ENCODE measurements at regions not wholly inside any gene's neighbourhood (a gene's known extent, or its start where the extent isn't known, plus 50 kb on each side); places are given as distances from the start of the nearest gene placed in this dataset.
"Not testable (repeated sequence)": the region's sequence is repeated elsewhere in the genome, so short reads cannot be mapped to it uniquely, and the experiment has no call there.

- Histone ChIP-seq H3K9me3 (no peaks in the 10 kb centered on the region), H3K4me3 (no peak overlapping the region), H3K4me1 (no peaks in the 10 kb centered on the region), H3K27me3 (no peaks in the 10 kb centered on the region), H3K36me3 (no peaks in the 10 kb centered on the region), H3K27ac (no peak overlapping the region)
- intact Hi-C loops (cut with DNase I) = no loop called here
- WGBS, 2 donors = 72 to 75% methylated on average over 1 of the region's 1 CpG
- DNase-seq = no peak
- no peak for TF ChIP-seq EP300 (IDR thresholded peaks at IDR 0.05)
- no peak for TF ChIP-seq POLR2A (IDR thresholded peaks at IDR 0.05)
- no peak for TF ChIP-seq POLR2AphosphoS5 (IDR thresholded peaks at IDR 0.05)
- no peak for TF ChIP-seq CTCF (IDR thresholded peaks at IDR 0.05)
These were observed 95.9 kb upstream of the ACKR3 start for GRCh38 chr2:236473691-236474090.

GRCh38 chr2:236479814-236480213 lies 89.8 kb upstream of the ACKR3 start:
- TF ChIP-seq POLR2AphosphoS5 (IDR thresholded peaks at IDR 0.05) (no peak), POLR2A (IDR thresholded peaks at IDR 0.05) (no peak), EP300 (IDR thresholded peaks at IDR 0.05) (no peak), CTCF (IDR thresholded peaks at IDR 0.05) (no peak)
- DNase-seq = no peak
- Histone ChIP-seq H3K27me3 (no peaks in the 10 kb centered on the region), H3K9me3 (peaks cover 0 to 16% (median 12%) of the 10 kb centered on the region in 4 donors), H3K27ac (no peak overlapping the region), H3K4me1 (no peaks in the 10 kb centered on the region), H3K36me3 (no peaks in the 10 kb centered on the region), H3K4me3 (no peak overlapping the region)
- intact Hi-C loops (cut with DNase I) = no loop called here
- WGBS, 2 donors = 93 to 95% methylated on average over 1 of the region's 1 CpG

GRCh38 chr2:236483102-236483501 lies 86.5 kb upstream of the ACKR3 start:
- Histone ChIP-seq H3K4me3 (no peak overlapping the region), H3K9me3 (peaks cover 0 to 16% (median 12%) of the 10 kb centered on the region in 4 donors), H3K27ac (no peak overlapping the region), H3K4me1 (no peaks in the 10 kb centered on the region), H3K27me3 (no peaks in the 10 kb centered on the region), H3K36me3 (no peaks in the 10 kb centered on the region)
- no peak for TF ChIP-seq EP300 (IDR thresholded peaks at IDR 0.05)
- intact Hi-C loops (cut with DNase I) = no loop called here
- no peak for DNase-seq
- WGBS, 2 donors = 31 to 74% methylated on average over 1 of the region's 1 CpG

GRCh38 chr2:236485519-236485918 lies 84.1 kb upstream of the ACKR3 start:
- Histone ChIP-seq H3K36me3 (no peaks in the 10 kb centered on the region), H3K4me3 (no peak overlapping the region), H3K27me3 (no peaks in the 10 kb centered on the region), H3K9me3 (peaks cover 0 to 7% (median 3%) of the 10 kb centered on the region in 4 donors), H3K27ac (no peak overlapping the region), H3K4me1 (no peaks in the 10 kb centered on the region)
- no peak for TF ChIP-seq POLR2AphosphoS5 (IDR thresholded peaks at IDR 0.05)
- TF ChIP-seq EP300 (IDR thresholded peaks at IDR 0.05) = no peak
- TF ChIP-seq POLR2A (IDR thresholded peaks at IDR 0.05) = no peak
- TF ChIP-seq CTCF (IDR thresholded peaks at IDR 0.05) = no peak
- intact Hi-C loops (cut with DNase I) = no loop called here
- WGBS, 2 donors = 72 to 81% methylated on average over 2 of the region's 2 CpGs
- no peak for DNase-seq

- not testable (repeated sequence) for H3K36me3 ChIP-seq
- WGBS, 2 donors = 80 to 91% methylated on average over 5 of the region's 5 CpGs
These were observed 80.5 kb upstream of the ACKR3 start for GRCh38 chr2:236489083-236489482.

GRCh38 chr2:236489895-236490404 lies 79.7 kb upstream of the ACKR3 start:
- H3K4me3 ChIP-seq = no peak overlapping the region
- TF ChIP-seq EP300 (IDR thresholded peaks at IDR 0.05) (no peak), CTCF (IDR thresholded peaks at IDR 0.05) (no peak), POLR2AphosphoS5 (IDR thresholded peaks at IDR 0.05) (no peak), POLR2A (IDR thresholded peaks at IDR 0.05) (no peak)
- H3K36me3 ChIP-seq = no peaks in the 10 kb centered on the region
- H3K27me3 ChIP-seq = no peaks in the 10 kb centered on the region
- H3K4me1 ChIP-seq = no peaks in the 10 kb centered on the region
- 92 to 93% methylated on average over 3 of the region's 3 CpGs for WGBS, 2 donors
- H3K9me3 ChIP-seq = no peaks in the 10 kb centered on the region
- intact Hi-C loops (cut with DNase I) = no loop called here
- DNase-seq = no peak
- H3K27ac ChIP-seq = no peak overlapping the region

More at GRCh38 chr2:236489083-236489482, 80.5 kb upstream of the ACKR3 start:
- intact Hi-C loops (cut with DNase I); DNase-seq; H3K4me3 ChIP-seq; H3K4me1 ChIP-seq; H3K27me3 ChIP-seq; H3K27ac ChIP-seq; H3K9me3 ChIP-seq: not testable (repeated sequence)

Data from sigmoid colon (tissue), 6 donors.